ENCODE measurements at regions not wholly inside any gene's neighbourhood (a gene's known extent, or its start where the extent isn't known, plus 50 kb on each side); places are given as distances from the start of the nearest gene placed in this dataset.
"Not testable (repeated sequence)": the region's sequence is repeated elsewhere in the genome, so short reads cannot be mapped to it uniquely, and the experiment has no call there.

GRCh38 chr3:6467186-6467585 lies 393.7 kb upstream of the GRM7 start:
- no peak for DNase-seq

GRCh38 chr3:6468589-6468988 lies 392.3 kb upstream of the GRM7 start:
- DNase-seq = no peak

- DNase-seq = no peak
Observed at GRCh38 chr3:6471744-6472143, 389.2 kb upstream of the GRM7 start.

GRCh38 chr3:6490487-6491327 lies 370.2 kb upstream of the GRM7 start:
- DNase-seq = not testable (repeated sequence)

GRCh38 chr3:6491768-6492167 lies 369.1 kb upstream of the GRM7 start:
- no peak for DNase-seq

- no peak for DNase-seq
Observed at GRCh38 chr3:6492306-6492705, 368.6 kb upstream of the GRM7 start.

GRCh38 chr3:6498944-6499343 lies 362.0 kb upstream of the GRM7 start:
- not testable (repeated sequence) for DNase-seq

GRCh38 chr3:6504347-6504746 lies 356.6 kb upstream of the GRM7 start:
- no peak for DNase-seq

GRCh38 chr3:6504834-6505233 lies 356.1 kb upstream of the GRM7 start:
- no peak for DNase-seq

- no peak for DNase-seq
Observed at GRCh38 chr3:6508410-6508759, 352.5 kb upstream of the GRM7 start.

GRCh38 chr3:6509576-6509975 lies 351.3 kb upstream of the GRM7 start:
- DNase-seq = no peak

GRCh38 chr3:6510713-6511112 lies 350.2 kb upstream of the GRM7 start:
- DNase-seq = no peak

- DNase-seq = no peak
Observed at GRCh38 chr3:6512172-6512800, 348.6 kb upstream of the GRM7 start.

- DNase-seq = no peak
Observed at GRCh38 chr3:6516143-6516542, 344.8 kb upstream of the GRM7 start.

GRCh38 chr3:6516694-6517093 lies 344.2 kb upstream of the GRM7 start:
- no peak for DNase-seq

GRCh38 chr3:6518709-6519345 lies 342.1 kb upstream of the GRM7 start:
- DNase-seq = no peak

GRCh38 chr3:6521369-6522113 lies 339.4 kb upstream of the GRM7 start:
- no peak for DNase-seq

GRCh38 chr3:6522191-6522590 lies 338.7 kb upstream of the GRM7 start:
- no peak for DNase-seq

GRCh38 chr3:6523043-6523442 lies 337.9 kb upstream of the GRM7 start:
- no peak for DNase-seq

GRCh38 chr3:6524479-6524878 lies 336.4 kb upstream of the GRM7 start:
- no peak for DNase-seq

GRCh38 chr3:6526321-6526720 lies 334.6 kb upstream of the GRM7 start:
- DNase-seq = no peak

- no peak for DNase-seq
Observed at GRCh38 chr3:6526861-6527260, 334.1 kb upstream of the GRM7 start.

GRCh38 chr3:6528951-6529350 lies 332.0 kb upstream of the GRM7 start:
- DNase-seq = no peak

GRCh38 chr3:6531153-6531552 lies 329.8 kb upstream of the GRM7 start:
- no peak for DNase-seq

Data from activated CD8-positive, alpha-beta memory T cell treated with anti-CD3 and anti-CD28 coated beads, Interleukin-2, amount 50 U/mL, for 48 hours (primary cell).